ENCODE measurements at regions not wholly inside any gene's neighbourhood (a gene's known extent, or its start where the extent isn't known, plus 50 kb on each side); places are given as distances from the start of the nearest gene placed in this dataset.

DNA sequence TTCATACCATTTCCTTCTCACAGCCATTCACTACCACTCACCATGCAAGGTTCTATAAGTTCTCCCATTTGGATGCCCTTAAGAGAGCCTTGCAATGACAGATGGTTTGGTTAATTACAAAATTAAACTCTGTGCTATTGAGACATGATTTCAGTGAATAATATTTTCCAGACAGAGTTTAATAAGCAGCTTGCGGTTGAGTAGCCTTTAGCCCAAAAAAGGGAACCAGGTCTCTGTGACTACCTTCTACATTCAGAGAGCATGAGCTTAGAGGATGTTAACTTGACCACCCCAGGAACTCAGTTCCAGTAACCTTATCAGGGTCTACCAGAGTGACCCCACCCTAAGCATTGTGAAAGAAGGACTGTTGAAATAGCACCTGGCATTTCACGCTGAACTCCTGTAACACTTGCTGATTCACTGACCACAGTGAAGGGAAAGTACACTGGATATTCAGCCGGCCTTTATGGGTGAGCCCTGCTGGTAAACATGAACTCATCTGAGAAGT is 1173.1 kb upstream of the ZEB2 start:
- DNase-seq: no peak

- no peak for DNase-seq
Observed at GRCh38 chr2:145691659-145692058, 1171.7 kb upstream of the ZEB2 start.

DNA sequence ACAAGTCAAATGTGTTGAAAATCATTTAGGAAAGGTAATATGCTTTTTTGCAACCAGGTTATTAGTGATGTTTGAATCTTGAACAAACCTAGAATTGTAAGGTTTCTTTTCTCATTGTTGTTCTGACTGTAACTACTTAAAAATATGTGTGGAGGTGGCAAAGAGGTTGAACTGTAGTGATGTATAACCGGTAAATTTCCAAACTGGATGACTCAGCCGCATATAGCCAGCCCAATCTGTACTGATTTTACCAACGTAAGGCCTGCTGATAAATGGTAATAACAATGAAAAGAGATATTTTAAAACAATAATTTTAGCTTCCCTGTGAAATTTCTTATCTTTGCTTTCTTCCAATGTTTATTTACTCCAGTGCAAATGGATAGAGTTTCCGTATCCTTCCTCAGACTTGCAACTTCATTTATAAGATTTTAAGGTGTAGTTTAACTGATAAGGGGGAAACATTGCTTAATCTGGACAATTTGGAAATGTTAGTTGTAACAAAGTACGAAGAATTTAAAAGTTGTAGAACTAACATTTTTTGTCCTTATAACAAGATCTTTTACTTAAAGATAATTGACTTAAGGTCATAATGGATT is 1170.4 kb upstream of the ZEB2 start:
- no peak for DNase-seq

- DNase-seq: no peak
Observed at GRCh38 chr2:145689277-145689676, 1169.4 kb upstream of the ZEB2 start.

- no peak for DNase-seq
Observed at GRCh38 chr2:145688156-145688555, 1168.2 kb upstream of the ZEB2 start.

DNA sequence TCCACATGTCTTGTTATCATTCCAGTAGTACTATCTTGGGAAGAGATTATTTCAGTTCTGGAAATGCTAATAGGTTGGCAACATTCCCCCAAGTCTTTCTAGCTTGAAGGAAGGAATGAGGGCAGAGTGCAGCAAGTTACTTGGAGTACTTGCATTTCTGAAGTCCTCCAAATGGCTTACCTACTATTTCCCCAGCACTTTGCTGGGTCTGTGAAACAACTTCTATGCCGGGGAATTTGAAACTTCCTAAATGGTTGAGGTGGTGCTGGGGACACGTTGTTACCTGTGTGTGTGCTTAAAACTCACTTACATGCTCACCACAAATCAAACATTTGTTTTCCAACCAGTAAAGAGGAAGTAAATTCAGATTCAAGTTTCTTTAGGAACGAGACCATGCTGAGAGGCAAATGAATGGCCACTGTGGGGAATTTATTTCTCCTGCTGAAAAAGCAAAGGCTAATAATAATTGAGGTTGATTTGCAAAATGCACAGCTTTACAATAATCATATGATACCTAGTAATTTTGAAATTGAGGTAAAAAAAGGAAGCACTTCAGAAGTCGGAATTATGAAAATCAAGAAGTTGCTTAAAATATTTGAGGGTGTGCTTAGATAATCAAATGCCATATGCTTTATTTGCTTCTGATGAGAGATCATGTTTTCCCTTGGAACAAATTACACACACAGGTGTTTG is 1167.7 kb upstream of the ZEB2 start:
- DNase-seq: no peak

DNA sequence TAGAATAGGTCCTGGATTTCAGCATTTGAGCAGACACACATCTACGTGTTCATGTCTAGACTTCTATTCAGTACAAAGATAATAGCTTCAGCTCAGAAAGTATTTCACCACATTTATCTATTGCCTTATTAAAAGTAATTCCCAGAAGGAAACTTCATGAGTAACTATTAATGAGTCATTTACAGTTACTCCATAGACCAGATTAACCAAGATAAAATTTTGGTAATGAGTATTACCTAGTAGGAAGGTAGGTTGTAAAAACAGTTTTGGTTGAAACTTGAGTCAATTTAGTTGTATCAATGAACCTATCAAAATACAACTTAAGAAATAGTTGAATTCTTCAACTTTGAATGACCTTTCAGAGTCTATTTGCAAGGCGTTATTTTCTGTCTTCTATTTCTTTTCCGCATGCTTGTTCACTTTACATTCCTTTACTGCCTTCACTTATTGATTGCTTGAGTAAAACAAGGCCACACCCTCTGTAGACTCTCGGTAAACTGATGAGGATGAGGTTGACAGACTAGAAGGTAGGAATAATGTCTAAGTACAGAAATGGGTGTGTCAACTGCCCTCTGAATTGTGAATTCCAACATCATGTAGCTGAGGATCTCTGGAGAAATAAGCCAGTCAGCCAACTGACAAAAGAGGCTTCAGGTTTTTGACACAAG is 1165.6 kb upstream of the ZEB2 start:
- no peak for DNase-seq

DNA sequence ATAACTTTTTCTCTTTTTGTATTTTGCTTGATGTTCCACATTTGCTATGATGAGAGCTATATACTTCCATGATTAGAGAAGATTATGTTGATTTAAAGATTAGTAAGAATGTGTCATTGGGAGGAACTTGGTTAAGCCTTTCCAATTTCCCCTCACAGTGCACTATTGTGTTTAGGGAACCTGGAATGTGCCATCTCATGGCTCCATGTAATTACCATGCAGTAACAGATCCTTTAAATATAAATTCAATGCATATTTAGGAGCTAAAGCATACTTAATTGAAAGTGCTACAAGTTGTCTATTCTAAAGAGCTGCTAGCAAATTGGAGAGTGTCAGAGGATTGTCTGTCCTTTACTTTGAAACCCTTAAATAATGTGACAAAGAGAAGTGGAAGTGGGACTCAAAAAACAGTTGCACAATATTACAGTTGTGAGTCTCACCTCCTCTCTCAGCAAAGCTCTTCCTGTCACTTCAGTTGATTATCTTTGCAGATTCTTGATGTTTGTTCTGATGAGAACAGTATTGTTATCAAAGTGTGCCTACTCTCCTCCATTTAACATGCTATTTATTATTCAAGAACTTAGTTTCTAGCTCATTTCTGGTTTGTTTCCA is 1162.7 kb upstream of the ZEB2 start:
- no peak for DNase-seq

DNA sequence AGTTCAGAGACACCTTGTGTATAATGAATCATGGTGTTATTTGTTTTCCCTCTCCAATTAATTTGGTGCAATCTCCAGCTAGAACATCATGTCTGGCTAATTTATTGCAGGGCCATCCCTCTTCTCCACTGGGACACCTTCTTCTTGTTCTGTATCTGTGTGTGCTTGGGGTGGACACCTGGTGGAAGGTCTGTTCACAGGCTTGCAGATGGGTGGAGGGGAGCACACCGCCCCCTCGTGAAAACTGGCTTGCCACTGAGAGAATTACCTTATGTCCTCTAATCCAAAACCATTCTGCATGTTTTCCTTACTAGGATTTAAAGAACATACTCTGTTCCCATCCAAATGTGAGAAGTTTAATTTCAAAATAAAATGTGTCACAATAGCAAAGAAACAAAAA is 1160.4 kb upstream of the ZEB2 start:
- no peak for DNase-seq

- DNase-seq: no peak
Observed at GRCh38 chr2:145677371-145677770, 1157.5 kb upstream of the ZEB2 start.

DNA sequence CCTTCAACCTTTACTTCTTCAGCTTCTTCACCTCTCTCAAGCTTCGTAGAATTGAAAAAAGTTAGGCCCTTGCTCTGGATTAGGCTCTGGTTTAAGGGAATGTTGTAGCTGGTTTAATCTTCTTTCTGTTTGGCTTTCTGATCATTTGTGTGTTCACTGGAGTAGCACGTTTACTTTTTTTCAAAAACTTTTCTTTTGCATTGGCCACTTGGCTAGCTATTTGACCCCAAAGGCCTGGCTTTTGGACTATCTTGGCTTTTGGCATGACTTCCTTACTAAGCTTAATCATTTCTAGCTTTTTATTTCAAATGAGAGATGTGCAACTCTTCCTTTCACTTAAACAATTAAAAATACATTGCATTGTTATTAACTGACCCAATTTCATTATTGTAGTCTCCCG is 1154.8 kb upstream of the ZEB2 start:
- DNase-seq: no peak

- DNase-seq: no peak
Observed at GRCh38 chr2:145669301-145669700, 1149.4 kb upstream of the ZEB2 start.

DNA sequence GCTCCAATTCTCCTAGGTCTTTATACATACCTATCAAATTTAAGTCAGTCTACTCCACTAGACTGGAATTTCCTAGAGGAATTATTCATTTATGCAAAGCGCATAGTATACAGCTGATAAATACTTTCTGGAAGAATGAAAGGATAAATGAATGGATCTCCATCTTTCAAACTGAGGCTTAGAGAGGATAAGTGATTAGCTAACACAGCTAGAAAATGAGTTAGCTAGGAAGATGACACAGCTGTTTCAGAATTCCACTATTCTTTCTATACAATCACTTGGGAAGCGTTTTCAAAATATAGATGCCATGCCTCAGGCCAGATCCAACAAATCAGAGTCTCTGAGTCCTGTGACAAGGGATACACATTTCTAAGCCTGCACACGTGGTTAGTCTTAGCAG is 1146.6 kb upstream of the ZEB2 start:
- no peak for DNase-seq

DNA sequence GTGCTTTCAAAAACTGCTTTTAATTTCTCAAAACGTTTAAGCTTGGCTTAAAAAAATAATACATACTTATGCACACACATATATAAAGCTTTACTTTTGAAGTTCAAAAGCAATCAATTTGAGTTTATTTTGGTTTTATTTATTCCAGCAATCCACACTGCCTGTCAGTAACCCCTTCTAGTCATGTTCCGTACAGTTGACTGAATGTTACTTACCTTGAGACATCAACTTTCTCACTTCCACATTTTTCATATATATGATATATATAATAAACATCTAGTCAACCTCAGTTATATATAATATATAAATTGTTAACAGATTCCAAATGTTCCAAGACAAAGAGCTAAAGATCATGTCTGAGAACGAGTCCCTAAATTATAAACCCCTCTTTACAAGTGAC is 1137.3 kb upstream of the ZEB2 start:
- no peak for DNase-seq

DNA sequence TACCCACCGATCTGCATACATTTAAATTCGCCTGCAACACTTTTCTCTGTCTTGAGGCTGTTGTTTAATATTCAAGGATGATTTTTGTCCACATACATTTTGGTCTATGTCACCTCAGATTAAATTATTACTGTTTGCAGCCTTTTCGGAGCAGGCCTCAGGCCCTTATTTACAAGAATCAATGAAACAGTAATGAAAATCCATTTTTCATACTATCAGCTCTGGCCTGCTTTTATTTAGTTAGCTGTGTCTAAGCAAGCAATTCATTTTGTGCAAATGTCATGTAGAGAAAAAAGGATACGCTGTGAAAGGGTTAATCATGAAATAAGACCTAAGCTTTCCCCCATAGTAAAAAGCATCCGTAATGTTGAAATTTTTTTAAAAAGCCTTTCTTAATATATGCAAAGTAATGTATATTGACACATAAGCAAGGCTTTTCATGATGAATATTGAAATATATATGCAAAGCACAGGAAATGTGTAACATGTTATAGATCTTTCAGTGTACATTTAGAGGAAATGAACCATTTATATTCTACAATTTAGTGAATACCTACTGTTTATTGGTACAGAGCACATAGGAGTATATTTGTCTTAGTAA is 1135.3 kb upstream of the ZEB2 start:
- no peak for DNase-seq

DNA sequence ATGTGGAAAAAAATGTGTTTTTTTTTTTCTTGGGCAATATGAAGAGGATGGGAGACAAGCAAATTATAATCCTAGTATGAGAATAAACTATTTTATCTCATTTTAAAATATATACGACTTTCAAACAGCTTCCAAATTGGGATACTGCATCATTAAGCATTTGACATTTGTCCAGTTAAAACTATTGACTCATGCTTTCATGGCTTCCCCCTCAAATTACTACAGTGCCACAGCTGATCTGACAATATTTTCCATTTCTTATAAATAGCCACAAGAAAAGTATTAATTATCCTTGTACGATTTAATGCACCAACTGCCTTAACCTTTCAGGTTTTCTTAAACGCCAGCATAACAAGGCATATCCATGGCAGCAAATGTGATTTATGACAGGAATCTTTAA is 1134.8 kb upstream of the ZEB2 start:
- no peak for DNase-seq

DNA sequence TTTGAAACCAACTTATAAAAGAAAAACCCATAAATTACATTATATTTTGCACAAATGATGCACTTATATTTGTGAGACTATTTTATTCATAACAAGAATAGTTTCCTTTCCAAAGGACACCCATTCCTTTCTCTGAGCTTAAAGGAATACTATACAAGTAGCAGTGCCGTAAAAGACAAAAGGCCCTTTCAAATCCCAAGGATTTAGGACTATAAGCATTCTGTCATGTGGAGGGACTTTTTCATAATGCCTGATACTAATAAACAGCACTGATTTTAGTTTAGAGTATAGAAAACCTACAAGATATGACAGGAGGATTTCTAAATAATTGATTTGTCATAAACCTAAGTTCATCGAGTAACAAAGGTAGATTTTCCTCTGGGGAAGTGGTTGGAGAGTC is 1134.2 kb upstream of the ZEB2 start:
- no peak for DNase-seq

GRCh38 chr2:145653553-145653952 is 1133.6 kb upstream of the ZEB2 start:
- no peak for DNase-seq

DNA sequence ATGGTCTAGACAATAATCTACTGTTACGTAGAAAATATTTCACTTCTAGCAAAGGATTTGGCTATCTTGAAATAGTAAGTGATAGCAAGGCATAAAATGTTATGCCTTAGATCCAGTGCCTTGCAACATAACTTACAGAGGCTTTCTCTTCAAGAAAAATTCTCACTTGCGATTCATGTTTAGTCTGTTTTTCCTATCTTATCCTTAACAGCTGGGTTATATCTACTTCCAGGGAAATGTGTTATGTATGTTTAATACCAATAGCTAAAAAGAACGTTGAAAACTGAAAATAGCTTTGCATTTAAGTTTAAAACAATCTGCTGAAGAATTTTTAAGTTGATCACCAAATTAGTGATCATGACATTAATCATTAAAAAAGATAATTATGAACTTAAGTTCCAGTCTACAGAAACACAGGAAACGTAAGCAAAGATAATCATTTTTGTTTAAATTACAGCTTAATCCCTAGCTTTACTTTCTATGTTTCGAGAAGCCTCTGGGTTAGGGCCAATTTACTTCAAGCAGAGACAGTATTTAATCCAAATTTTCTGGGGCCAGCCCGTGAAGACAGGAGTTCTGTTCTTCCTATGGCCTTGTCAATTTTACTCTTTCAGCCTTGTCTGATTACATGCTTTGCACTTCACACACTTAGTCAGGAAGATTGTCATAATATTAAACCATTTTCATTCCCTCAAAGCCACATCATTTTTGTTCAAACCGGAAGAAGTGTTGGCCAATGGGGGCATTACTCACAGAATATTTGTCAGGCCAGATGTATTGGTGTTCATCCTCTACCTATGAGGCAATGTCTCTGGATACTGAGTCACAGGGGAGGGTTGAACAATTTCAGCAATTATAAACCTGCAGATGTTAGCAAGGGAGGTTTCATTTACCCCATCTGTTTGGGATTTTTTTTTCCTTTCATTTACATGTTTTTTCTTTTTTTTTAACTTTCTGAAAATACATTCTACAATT is 1132.9 kb upstream of the ZEB2 start:
- DNase-seq: no peak

DNA sequence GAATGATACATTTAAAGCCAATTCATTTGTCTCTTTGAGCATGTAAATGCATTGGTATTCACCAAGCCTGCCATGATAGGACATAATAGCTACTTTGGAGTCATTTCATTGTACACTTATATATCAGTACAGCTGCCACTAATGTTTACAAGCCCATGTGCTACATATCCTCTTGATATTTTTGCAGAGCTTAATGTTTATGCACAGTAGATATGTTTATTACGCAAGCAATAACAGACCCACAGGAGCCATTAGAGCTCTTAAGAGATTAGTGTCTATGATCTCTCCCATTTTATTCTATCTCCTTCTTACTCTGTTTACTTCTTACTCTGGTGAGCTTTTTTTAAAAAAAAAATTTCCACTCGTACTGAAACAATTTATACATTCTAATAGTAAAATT is 1132.1 kb upstream of the ZEB2 start:
- DNase-seq: no peak

GRCh38 chr2:145650226-145650625 is 1130.3 kb upstream of the ZEB2 start:
- no peak for DNase-seq

DNA sequence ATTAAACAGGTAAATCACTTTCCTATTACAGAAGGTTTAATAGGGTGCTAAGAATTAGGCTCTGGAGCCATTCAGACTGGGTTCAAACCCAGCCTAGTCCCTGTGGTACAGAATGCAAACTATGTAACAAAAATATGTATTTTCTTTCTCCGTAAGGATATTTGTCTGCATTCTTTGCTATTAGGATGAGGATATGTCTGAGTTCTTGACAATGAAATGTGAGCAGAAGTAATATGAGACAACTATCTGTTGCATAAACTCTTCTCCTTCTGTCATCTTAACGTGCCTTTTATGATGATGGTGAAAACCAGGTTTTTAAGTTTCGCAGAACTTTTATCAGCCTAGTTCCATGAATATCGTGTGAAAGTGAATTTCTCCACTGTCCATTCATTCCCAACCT is 1129.1 kb upstream of the ZEB2 start:
- DNase-seq: no peak

All from NCI-H82 (cell line).